ENCODE measurements at regions not wholly inside any gene's neighbourhood (a gene's known extent, or its start where the extent isn't known, plus 50 kb on each side); places are given as distances from the start of the nearest gene placed in this dataset.

DNA sequence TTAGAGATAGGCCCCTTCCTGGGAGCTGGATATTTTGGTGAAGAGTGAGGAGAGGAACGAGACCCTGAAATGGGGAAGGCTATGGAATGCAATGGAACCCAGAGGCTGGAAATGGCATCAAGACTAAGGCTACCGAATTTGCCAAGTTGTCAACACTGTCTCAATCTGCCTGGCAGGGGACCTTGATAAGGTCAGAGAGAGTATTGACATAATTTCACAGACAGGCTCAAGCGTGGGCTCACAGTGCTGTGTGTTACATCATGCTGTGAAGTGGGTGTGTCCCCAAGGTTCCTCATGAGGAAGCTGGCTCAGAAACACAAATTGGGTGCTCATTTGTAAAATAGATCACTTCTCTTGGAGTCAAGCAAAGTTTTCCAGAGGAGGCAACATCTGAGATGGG lies 51.8 kb upstream of the CYRIA start:
- no peak for DNase-seq

DNA sequence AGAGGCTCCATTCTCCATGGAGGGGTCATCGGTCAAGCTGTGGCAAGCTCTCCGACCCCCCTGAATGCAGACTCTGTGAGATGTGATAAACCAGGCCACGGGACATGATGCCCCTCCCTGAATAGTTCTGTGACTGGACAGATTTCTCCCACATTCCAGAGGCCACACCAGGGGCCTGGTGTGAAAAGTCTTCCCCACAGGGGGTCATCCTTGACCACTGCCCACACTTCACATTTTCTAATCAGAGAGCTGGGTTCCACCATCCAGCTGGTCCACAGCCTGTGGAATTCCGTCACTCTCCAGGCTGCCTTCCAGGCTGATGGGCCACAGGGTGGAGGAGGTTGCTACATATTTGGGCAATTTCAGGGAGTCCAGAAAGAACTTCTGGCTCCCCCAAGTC lies 51.3 kb upstream of the CYRIA start:
- no peak for DNase-seq

DNA sequence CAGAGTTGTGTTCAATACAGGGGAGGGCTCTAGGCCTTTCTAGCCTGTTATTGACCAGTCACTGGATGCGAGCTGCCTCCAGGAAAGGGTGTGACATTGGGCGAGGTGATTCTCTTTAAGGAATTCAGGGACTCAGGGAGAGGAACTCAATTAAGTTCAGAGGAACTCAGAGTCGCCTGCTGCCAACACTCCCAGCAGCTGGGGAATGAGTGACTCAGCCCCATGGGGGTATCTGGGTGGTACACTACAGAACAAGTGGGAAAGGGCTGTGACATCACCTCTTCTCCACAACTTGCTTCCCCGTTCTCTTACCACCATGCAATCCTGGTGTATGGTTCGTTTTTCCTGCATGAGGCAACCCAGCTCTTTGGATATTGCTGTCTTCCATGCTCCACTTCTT lies 50.4 kb upstream of the CYRIA start:
- DNase-seq, result no peak

Measured in fibroblast of skin of right biceps (primary cell).